HG03520 (cell line): ENCODE measurements at regions not wholly inside any gene's neighbourhood (a gene's known extent, or its start where the extent isn't known, plus 50 kb on each side); places are given as distances from the start of the nearest gene placed in this dataset.

Experiments
- ATAC-seq: cut with Tn5 transposase; IDR thresholded peaks from one replicate; pipeline ENCODE4 v1.9.1; 2021; ENCODE audit warnings: mild to moderate bottlenecking, moderate library complexity; ENCODE audit not compliant: unreplicated experiment

DNA sequence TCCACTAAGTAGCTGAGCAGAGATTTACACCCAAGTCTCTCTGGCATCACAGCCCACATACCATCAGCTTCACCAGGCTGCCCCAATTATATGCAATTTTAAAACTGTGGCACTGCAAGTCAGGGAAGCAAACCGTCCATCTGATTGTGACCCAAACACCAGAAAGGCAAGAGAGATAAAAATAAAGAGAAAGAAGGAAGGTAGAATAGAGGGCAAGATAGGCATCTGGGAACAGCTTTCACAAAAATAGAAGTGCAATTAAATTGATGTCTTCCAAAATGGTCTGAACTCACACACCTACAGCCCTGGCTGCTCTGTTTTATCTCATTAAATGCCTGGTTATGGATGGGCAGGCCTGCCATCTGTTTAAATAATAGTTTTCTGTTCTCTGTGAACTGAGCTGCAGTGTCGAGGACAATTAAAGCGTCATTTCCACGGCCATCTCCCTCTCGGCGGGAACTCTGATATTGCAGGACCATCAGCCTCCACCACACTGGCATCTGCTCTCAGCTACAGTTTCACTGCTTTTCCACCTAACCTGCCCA is 509.1 kb downstream of the INHBA start:
- ATAC-seq = no peak

DNA sequence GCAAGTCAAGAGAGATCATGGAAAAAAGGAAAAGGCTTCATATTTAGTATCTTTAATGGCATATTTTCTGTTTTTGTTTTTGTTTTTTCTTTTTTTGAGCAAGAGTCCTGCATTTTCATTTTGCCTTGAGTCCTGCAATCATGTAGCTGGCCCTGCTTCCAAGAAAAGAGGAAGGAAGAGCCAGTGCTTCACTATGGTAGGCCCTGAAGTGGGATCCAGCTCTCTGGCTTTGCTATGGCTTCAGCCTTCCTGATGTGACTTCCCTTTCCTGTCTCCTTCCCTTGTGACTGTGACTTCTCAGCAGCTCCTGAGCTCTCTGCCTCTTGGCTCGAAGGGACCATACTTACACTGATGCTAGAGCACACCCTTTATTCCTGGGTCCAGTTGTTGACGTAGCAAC is 512.3 kb downstream of the INHBA start:
- no peak for ATAC-seq

DNA sequence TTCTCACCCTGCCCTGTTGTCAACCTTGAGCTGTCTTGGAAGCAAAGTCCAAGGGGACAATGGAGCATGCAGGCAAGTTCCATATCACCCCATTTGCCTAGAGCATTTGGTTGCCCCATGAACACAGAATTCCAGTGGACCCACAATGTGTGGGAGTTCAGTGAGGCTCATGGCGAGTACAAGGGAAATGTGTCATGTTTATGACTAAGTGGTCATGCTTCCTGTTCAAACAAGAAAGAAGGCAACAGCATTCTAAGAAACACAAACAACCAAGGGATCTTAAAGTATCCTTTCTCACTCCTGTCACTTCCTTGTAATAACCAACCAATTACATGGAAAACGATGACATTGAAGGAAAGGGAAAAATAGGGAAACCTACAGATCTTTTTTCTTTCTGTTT is 513.0 kb downstream of the INHBA start:
- ATAC-seq = no peak

- no peak for ATAC-seq
Observed at GRCh38 chr7:41188163-41189130, 514.4 kb downstream of the INHBA start.

- no peak for ATAC-seq
Observed at GRCh38 chr7:41187322-41187721, 515.6 kb downstream of the INHBA start.

GRCh38 chr7:41185851-41186250 is 517.0 kb downstream of the INHBA start:
- ATAC-seq = no peak

- no peak for ATAC-seq
Observed at GRCh38 chr7:41183741-41184140, 519.1 kb downstream of the INHBA start.

- ATAC-seq = no peak
Observed at GRCh38 chr7:41182782-41183181, 520.1 kb downstream of the INHBA start.

- ATAC-seq = no peak
Observed at GRCh38 chr7:41175435-41175834, 527.5 kb downstream of the INHBA start.

DNA sequence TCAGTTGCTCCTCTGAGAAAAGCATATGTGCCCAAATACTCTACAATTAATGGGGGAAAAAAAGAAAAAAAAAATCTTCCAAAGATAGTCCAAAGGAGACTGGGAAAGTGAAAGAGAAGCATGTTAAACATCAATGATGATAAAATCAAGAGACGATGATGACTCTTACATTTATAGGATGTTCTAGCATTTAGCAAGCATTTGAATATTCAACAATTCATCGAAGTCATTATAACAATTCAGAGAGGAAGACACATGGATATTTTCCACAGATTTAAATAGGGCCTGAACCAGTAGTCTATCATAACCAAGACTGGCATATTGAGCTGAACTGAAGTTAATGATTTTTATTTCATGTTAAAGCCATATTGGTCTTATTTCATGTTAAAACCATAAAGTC is 528.4 kb downstream of the INHBA start:
- ATAC-seq = no peak

DNA sequence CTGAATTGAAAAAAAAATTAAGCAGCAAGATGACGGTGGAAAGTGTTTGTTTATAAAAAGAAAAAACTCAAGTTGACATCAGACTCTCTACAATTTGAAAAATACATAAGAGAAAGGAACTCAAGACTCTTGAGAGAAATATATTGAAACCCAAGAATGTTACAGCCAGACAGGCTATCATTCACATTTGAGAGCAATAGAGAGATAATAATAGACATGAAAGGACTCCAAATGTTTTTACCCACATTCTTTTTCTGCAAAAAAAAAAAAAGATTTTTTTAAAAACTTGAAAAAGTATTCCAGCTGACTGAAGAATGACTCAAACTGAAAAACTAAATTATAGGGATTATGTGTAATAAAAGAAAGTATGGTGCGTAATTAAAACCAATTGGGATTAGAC is 532.4 kb downstream of the INHBA start:
- ATAC-seq = no peak

DNA sequence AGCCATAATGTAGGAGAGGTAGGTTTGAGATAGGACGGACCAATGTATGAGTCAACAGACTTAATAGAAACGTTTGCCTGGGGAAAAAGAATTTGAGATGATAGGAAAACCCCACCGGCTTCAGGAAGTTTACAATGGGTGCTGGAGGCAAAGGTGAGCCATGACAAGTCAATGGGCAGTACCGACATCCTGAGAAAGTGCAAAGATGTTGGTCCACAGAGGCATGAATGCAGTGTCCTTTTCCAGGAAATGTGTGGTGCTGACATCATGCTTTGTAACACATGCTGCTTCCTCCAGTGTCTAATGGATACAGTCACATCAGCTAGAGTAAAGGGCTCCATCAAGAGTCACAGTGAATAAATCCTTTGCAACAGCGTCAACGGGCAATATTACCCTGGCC is 533.6 kb downstream of the INHBA start:
- no peak for ATAC-seq

GRCh38 chr7:41167836-41168235 is 535.1 kb downstream of the INHBA start:
- ATAC-seq = no peak

GRCh38 chr7:41164440-41164839 is 538.5 kb downstream of the INHBA start:
- no peak for ATAC-seq

GRCh38 chr7:41163991-41164390 is 538.9 kb downstream of the INHBA start:
- ATAC-seq = no peak

- ATAC-seq = no peak
Observed at GRCh38 chr7:41162612-41163011, 540.3 kb downstream of the INHBA start.

DNA sequence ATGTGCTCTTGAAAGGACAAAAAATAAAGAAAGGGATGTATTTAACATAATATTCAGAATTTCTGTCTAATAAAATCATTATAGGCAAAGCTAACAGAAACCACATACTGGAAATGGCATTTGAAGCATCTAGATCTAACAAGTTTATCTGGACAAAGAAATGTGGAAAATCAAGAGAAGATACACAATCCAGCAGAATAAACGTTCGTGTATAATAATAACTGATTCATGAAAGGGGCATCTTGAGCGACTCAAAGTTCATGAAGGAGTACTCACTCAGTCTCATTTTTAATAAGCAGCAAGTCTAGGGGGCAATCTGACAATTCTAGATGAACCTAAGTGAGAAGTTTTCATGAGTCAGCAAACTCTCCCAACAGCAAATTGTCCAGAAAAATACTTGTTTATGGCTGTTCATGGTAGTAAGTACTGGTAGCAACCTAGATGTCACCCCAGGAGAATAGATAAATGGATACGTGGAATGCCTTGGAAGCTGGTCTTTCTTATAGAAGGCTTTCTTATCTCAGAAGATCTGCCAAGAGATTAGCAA is 541.8 kb downstream of the INHBA start:
- no peak for ATAC-seq

GRCh38 chr7:41156268-41156667 is 546.6 kb downstream of the INHBA start:
- ATAC-seq = no peak

DNA sequence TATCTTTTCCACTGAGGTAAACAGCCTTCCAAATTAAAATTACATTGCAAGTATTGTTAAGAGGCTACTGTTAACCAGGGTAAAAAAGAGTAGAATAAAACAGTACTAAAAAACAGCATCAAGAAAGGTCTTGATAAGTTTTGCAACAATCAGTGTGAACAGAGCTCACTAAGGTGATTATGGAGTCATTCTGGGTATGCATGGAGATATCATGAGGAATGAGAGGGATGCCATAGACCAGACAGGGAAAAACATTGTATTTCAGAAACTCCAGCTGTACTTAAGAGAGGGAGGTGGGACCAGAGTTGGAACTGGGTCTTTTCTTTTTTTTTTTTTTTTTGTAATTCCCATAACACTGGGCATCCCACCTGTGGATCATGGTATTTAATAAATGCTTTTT is 549.6 kb downstream of the INHBA start:
- no peak for ATAC-seq

GRCh38 chr7:41152179-41152678 is 550.7 kb downstream of the INHBA start:
- ATAC-seq = no peak

- no peak for ATAC-seq
Observed at GRCh38 chr7:41149576-41149975, 553.3 kb downstream of the INHBA start.

- ATAC-seq = no peak
Observed at GRCh38 chr7:41148521-41148951, 554.4 kb downstream of the INHBA start.
